Colonic mucosa (tissue), 4 donors: ENCODE measurements at regions not wholly inside any gene's neighbourhood (a gene's known extent, or its start where the extent isn't known, plus 50 kb on each side); places are given as distances from the start of the nearest gene placed in this dataset.

Experiments used
- DNase-seq: peaks from one replicate; pipeline ENCODE4 v3.0.0-alpha.2; 2020
- H3K27ac ChIP-seq: fragments of 200-600 bp; one replicate; pipeline ENCODE4 v1.8.0; 2021
- H3K27me3 ChIP-seq: fragments of 200-600 bp; one replicate; pipeline ENCODE4 v1.8.0; 2021
- H3K36me3 ChIP-seq: fragments of 200-600 bp; one replicate; pipeline ENCODE4 v1.8.0; 2021
- H3K4me1 ChIP-seq: fragments of 200-600 bp; one replicate; pipeline ENCODE4 v1.8.0; 2021; ENCODE audit warnings: mild to moderate bottlenecking
- H3K4me3 ChIP-seq: fragments of 200-600 bp; one replicate; pipeline ENCODE4 v1.8.0; 2021
- H3K9ac ChIP-seq, 2 donors: one replicate each; pipeline ENCODE4 v1.7.0; 2013; ENCODE audit warnings: control low read depth in 2 of 2, low read depth in 2 of 2, low read length in 2 of 2
- H3K9me3 ChIP-seq: fragments of 200-600 bp; one replicate; pipeline ENCODE4 v1.8.0; 2021
- intact Hi-C: fragments of 100-400 bp; cut with DNase I; formaldehyde crosslinking; loops from one replicate; pipeline ENCODE4 v1.14.1; 2022
- TF ChIP-seq, protein P1 (sequence below): fragments of 200-600 bp; IDR thresholded peaks from one replicate; pipeline ENCODE4 v1.8.0; 2022; ENCODE audit warnings: antibody characterized with exemption, mild to moderate bottlenecking
- donor health status: healthy.
- donor health status: DM: no; HTN: no; CAD: no.
- donor health status: DM: no; HTN: no; CAD: no.

DNA sequence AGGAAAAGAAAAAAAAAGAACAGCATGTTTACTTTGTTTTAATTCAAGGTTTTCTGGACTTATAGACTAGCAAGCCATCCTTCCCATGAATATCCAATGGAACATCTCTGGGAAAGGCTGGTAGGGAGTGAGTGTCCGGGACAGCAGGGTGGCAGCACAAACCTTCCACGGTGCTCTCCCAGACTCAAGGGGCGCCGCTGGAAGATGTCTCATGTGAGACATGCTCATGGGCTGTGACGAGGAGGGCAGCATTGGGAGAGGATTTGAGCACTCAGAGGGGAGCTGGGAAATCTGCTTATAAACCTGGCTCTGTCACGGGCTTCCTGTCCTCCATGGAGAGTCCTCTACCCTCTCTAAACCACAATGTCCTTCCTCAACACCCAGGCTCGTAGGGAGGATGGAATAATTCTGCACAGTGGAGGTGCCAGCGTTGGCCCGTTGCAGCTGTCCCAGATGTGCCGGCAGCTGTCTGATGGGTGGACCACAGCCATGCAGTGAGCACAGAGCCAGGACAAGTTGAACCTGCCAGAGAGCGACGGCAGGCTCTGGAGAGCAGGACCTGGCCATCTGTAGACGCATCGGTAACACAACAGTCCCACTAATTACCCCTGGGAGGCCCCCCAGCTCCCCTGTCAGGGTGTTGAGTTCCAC lies 100.1 kb upstream of the IGSF21 start:
- intact Hi-C loops = no loop called here
- H3K9me3 ChIP-seq = no peaks in the 10 kb centered on the region
- no peaks in the 10 kb centered on the region for H3K36me3 ChIP-seq
- H3K4me1 ChIP-seq = no peaks in the 10 kb centered on the region
- H3K4me3 ChIP-seq = no peak overlapping the region
- DNase-seq = no peak
- no peaks in the 10 kb centered on the region for H3K27me3 ChIP-seq
- TF ChIP-seq, protein P1, sequence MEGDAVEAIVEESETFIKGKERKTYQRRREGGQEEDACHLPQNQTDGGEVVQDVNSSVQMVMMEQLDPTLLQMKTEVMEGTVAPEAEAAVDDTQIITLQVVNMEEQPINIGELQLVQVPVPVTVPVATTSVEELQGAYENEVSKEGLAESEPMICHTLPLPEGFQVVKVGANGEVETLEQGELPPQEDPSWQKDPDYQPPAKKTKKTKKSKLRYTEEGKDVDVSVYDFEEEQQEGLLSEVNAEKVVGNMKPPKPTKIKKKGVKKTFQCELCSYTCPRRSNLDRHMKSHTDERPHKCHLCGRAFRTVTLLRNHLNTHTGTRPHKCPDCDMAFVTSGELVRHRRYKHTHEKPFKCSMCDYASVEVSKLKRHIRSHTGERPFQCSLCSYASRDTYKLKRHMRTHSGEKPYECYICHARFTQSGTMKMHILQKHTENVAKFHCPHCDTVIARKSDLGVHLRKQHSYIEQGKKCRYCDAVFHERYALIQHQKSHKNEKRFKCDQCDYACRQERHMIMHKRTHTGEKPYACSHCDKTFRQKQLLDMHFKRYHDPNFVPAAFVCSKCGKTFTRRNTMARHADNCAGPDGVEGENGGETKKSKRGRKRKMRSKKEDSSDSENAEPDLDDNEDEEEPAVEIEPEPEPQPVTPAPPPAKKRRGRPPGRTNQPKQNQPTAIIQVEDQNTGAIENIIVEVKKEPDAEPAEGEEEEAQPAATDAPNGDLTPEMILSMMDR = no peak
- no peak overlapping the region for H3K9ac ChIP-seq
- H3K27ac ChIP-seq = no peak overlapping the region

DNA sequence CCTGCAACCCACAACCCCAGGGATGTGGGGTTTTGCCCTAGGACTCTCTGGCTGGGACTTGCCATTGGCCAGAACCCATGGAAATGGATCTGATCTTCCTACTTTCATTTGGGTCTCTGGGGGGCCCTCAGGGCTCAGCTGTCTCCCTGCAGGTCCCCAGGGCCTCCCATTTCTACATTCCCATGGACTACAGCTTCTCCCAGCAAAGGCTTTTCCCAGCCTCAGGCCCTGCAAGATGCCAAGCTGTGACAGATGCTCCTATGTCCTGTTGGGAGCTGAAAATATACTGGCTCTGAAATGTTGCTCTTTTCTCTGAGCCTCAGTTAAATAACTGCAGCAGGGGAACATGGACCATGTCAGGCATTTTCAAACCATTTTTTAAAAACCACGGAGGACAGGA lies 99.5 kb upstream of the IGSF21 start:
- no peak overlapping the region for H3K4me3 ChIP-seq

DNA sequence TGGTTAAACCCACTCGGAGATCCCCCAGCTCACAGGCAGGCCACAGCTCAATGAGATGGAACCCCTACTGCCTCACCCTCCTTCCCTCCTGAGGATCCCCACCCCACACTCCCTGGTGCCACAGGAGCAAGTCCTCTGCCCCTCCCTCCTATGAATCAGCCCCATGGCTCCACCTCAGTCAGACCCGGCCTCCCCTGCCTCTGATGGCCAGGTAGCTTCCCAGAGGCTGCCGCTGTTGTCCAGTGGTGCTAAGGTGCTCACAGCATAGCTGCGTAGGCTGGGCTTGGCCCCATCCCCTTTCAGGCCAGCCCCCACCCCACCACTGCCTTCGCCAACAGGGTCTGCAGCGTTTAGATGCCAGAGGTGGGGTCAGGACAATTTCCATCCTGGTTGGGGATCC lies 98.5 kb upstream of the IGSF21 start:
- intact Hi-C loops = no loop called here

More for the DNA sequence above, 99.5 kb upstream of the IGSF21 start:
- Histone ChIP-seq H3K9ac (no peak overlapping the region), H3K36me3 (no peaks in the 10 kb centered on the region), H3K27ac (no peak overlapping the region), H3K4me1 (no peaks in the 10 kb centered on the region), H3K27me3 (no peaks in the 10 kb centered on the region), H3K9me3 (no peaks in the 10 kb centered on the region)
- no peak for DNase-seq
- intact Hi-C loops = no loop called here
- TF ChIP-seq, protein P1 = no peak

DNA sequence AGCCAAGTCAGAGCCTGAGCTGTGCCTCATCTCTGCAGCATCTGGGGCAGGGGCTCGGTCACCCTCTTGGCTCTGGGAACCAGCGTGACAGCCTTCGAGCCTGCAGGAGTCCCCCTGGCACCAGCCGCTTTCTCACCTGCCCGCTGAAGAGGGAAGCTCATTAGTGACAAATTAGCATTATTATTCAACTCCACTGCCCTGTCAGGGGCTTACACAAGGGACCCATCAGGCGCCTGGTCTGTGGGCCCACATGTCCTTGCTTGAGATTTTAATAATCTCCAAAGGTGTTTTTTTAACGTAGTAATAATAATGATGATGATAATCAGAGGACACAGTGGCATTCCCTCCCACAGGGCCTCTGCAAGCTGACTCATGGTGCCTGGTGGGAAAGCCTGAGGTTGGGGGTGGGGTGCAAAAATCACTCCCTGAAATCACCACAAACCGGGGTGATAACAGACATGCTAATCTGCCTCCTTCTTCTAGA lies 98.1 kb upstream of the IGSF21 start:
- intact Hi-C loops = no loop called here
- H3K27me3 ChIP-seq = no peaks in the 10 kb centered on the region
- no peak overlapping the region for H3K27ac ChIP-seq
- no peaks in the 10 kb centered on the region for H3K4me1 ChIP-seq
- DNase-seq = no peak
- H3K4me3 ChIP-seq = no peak overlapping the region
- H3K36me3 ChIP-seq = no peaks in the 10 kb centered on the region
- TF ChIP-seq, protein P1 = no peak
- H3K9me3 ChIP-seq = no peaks in the 10 kb centered on the region
- no peak overlapping the region for H3K9ac ChIP-seq

More for the DNA sequence above, 98.5 kb upstream of the IGSF21 start:
- H3K36me3 ChIP-seq = no peaks in the 10 kb centered on the region
- H3K4me1 ChIP-seq = no peaks in the 10 kb centered on the region
- H3K9ac ChIP-seq = no peak overlapping the region
- H3K27ac ChIP-seq = no peak overlapping the region
- no peak overlapping the region for H3K4me3 ChIP-seq
- TF ChIP-seq, protein P1 = no peak
- no peaks in the 10 kb centered on the region for H3K27me3 ChIP-seq
- DNase-seq = no peak
- no peaks in the 10 kb centered on the region for H3K9me3 ChIP-seq

DNA sequence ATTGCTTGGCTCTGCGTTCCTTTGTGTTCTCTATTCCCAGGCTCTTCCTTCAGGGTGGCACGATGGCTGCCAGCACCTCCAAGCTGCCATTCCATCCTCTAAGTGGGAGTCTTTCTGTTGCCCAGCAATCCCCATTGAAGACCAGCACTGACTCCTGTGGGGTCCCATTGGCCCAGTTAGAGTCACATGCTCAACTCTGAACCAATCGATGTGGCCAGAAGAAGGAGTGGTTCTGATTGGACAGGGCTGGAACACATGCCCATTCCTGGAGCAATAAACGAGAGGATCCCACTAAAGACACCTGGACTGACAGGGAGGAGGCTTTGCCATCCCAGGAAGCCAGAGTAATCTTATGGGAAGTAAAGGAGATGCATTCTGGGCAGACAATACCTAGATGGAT lies 97.2 kb upstream of the IGSF21 start:
- DNase-seq = no peak
- intact Hi-C loops = no loop called here
- Histone ChIP-seq H3K4me1 (no peaks in the 10 kb centered on the region), H3K4me3 (no peak overlapping the region), H3K27ac (no peak overlapping the region), H3K36me3 (no peaks in the 10 kb centered on the region), H3K27me3 (no peaks in the 10 kb centered on the region), H3K9me3 (no peaks in the 10 kb centered on the region), H3K9ac (no peak overlapping the region)
- TF ChIP-seq, protein P1 = no peak
